ENCODE measurements at regions not wholly inside any gene's neighbourhood (a gene's known extent, or its start where the extent isn't known, plus 50 kb on each side); places are given as distances from the start of the nearest gene placed in this dataset.
A peak's percentile ranks its signal among the peaks of the same experiment; 100 is the strongest.

DNA sequence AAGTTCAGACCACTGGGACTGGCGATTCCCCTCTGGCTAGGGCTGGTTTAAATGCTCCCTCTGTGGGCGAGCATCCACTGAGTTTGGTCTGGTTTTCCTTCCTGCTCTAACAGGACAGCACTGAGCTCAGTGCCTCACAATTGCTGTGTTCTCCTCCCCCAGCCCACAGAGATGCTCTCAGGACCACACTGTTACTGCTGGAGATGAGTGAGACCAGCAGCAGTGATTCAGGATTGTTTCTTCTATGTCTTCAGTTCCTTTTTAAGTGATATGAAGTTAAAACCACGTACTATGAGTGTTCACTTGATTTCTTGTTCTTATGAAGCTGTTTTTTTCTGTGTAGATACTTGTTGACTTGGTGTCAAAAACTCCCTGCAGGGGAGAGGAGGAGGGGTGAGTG lies 180.4 kb upstream of the COL8A1 start:
- no peak overlapping the region for H3K4me3 ChIP-seq (ENCODE audit: control insufficient read depth, low read depth, low read length)
- no peak for DNase-seq (ENCODE audit: low read depth)
- TF ChIP-seq, protein P1, sequence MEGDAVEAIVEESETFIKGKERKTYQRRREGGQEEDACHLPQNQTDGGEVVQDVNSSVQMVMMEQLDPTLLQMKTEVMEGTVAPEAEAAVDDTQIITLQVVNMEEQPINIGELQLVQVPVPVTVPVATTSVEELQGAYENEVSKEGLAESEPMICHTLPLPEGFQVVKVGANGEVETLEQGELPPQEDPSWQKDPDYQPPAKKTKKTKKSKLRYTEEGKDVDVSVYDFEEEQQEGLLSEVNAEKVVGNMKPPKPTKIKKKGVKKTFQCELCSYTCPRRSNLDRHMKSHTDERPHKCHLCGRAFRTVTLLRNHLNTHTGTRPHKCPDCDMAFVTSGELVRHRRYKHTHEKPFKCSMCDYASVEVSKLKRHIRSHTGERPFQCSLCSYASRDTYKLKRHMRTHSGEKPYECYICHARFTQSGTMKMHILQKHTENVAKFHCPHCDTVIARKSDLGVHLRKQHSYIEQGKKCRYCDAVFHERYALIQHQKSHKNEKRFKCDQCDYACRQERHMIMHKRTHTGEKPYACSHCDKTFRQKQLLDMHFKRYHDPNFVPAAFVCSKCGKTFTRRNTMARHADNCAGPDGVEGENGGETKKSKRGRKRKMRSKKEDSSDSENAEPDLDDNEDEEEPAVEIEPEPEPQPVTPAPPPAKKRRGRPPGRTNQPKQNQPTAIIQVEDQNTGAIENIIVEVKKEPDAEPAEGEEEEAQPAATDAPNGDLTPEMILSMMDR (IDR thresholded peaks at IDR 0.05; ENCODE audit: control insufficient read depth, insufficient read depth, low read depth, low read length, missing control alignments), result no peak

DNA sequence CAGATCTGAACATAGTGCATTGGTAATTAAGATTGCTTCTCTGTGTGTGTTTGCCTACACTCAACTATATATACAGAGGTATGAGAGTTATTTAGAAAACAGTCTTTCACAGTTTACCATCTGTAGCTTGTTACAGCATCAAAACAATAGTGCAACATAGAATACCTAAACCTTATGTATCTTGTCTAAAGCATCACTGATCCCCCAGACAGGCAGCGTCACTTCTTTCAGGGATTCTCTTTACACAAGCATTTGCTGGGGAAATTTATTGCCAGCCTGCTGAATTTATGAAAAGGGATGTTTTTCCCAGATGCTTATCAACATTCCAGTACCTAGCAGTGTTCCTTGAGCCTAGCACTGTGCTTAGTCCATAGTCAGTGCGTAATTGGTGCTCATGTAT lies 195.8 kb upstream of the COL8A1 start:
- no peak for DNase-seq (ENCODE audit: low read depth)
- TF ChIP-seq, protein P1 (IDR thresholded peaks at IDR 0.05; ENCODE audit: control insufficient read depth, insufficient read depth, low read depth, low read length, missing control alignments), result no peak
- H3K4me3 ChIP-seq (ENCODE audit: control insufficient read depth, low read depth, low read length), result no peak overlapping the region

DNA sequence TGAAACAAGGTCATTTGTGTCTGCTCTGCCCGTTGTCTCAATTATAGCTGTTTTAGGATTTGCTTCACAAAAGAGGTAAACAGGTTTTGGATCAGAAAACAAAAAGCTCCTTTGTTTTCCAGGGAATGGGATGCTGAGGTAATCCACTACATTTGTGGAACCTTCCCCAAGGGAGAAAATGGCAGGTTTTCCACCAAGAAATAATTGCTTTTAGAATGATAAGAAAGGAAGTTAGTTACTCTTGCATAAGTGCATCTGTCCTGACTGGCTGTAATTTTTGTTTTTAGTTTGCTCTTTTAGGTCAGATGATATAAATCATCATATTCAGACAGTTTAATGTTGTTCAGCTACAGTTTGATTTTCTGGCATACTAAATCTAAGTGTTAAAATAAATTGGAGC lies 198.5 kb upstream of the COL8A1 start:
- no peak overlapping the region for H3K4me3 ChIP-seq (ENCODE audit: control insufficient read depth, low read depth, low read length)
- peak; percentile 45 for DNase-seq (ENCODE audit: low read depth)
- TF ChIP-seq, protein P1 (IDR thresholded peaks at IDR 0.05; ENCODE audit: control insufficient read depth, insufficient read depth, low read depth, low read length, missing control alignments), result no peak

DNA sequence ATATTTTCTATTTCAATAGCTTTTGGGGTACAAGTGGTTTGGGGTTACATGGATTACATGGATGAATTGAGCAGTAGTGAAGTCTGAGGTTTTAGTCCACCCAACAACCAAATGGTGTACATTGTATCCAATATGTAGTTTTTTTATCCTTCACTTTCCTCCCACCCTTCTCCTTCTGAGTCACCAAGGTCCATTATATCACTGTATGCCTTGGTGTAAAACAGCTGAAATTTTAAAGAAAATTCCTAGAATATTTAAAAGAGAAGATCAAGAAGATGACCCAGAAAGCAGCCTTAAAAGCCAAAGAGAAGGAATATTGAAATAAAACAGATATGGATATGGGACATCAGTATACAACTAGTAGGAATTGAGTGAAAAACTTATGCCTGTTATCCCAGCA lies 204.2 kb upstream of the COL8A1 start:
- H3K4me3 ChIP-seq (ENCODE audit: control insufficient read depth, low read depth, low read length), result no peak overlapping the region
- DNase-seq (ENCODE audit: low read depth), result no peak
- TF ChIP-seq, protein P1 (IDR thresholded peaks at IDR 0.05; ENCODE audit: control insufficient read depth, insufficient read depth, low read depth, low read length, missing control alignments), result no peak

DNA sequence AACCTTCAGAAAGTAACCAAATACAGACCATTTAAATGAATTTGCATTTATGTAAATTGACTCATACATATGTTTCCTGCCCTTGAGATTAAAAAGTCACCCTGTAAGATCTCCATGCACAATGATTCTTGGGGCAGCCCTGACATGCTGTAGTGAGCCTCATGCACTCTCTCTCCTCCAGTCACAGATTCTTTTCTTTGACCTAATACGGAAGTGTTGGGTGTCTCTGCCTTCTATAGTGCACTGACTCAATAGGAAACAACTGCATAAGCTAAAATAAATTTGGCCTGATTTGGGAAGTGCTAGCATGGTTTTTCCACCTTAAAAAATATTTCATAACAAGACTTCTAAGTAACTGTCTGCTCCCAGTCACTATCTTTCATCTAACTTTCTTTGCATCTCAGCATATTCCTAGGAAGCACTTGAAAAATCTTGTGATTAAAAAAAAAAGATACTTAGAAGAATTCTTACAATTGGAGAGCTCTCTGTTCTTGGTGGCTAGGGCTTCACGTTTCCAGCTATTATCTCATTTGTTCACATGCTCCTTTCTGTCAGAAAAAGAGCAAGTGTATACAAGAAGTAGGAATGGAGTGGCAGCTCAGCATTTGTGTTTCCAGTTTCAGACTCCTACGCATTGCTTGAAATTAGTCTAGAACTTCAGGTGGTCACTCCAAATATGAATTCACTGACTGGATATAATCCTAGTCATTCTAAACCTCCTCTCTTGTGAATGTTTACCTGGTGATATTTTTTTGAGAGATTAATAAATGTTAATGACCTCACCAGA lies 207.9 kb upstream of the COL8A1 start:
- TF ChIP-seq, protein P1 (IDR thresholded peaks at IDR 0.05; ENCODE audit: control insufficient read depth, insufficient read depth, low read depth, low read length, missing control alignments), result no peak
- no peak overlapping the region for H3K4me3 ChIP-seq (ENCODE audit: control insufficient read depth, low read depth, low read length)
- no peak for DNase-seq (ENCODE audit: low read depth)

DNA sequence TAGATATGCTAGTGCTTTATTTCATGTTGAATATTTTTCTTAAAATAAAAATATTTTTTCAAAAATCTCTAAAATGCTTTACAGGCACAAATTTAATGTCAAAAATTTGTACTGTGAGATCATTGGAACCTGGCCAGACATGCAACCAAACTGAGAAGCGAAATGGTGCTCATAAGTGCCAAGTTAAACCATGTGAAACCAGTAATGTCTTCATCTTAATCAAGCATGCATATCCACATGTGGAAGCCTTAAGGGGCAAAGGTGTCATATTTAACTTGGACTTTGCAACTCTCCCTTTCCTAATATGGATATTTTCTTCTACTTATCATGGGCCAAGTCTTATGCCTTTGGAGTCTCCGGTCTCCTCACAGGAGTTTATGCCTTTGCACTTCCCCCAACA lies 208.9 kb upstream of the COL8A1 start:
- TF ChIP-seq, protein P1 (IDR thresholded peaks at IDR 0.05; ENCODE audit: control insufficient read depth, insufficient read depth, low read depth, low read length, missing control alignments), result no peak
- no peak for DNase-seq (ENCODE audit: low read depth)
- no peak overlapping the region for H3K4me3 ChIP-seq (ENCODE audit: control insufficient read depth, low read depth, low read length)

All from AG09309 (cell line).